GM12892 (cell line): ENCODE measurements at regions not wholly inside any gene's neighbourhood (a gene's known extent, or its start where the extent isn't known, plus 50 kb on each side); places are given as distances from the start of the nearest gene placed in this dataset.

ENCODE experiments used
- POLR2A ChIP-seq: IDR thresholded peaks from 2 replicates; pipeline ENCODE4 v1.6.1; 2011; ENCODE audit warnings: low read depth, low read length, control low read depth
- POLR2AphosphoS5 ChIP-seq: IDR thresholded peaks from 2 replicates; pipeline ENCODE4 v1.6.1; 2011; ENCODE audit warnings: low read depth, low read length, control low read depth

DNA sequence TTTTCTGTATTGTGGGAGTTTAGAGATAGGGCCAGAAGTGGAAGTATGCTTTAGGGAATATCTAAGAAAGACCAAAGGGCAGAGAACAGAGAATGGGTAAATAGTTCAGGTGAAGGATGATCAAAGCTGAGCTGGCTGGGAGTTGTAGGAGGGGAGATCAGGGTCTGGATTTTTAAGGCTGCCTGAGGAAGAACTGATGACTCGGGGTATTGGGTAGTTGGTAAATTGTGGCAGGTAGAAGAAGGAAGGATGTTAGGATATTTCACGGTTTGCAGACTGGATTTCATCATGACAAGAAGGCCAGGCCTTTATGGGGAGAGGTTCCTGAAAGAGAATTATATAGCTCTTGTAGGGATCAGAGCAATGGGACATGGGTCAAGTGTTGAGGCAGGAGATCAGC lies 492.9 kb downstream of the UTRN start:
- TF ChIP-seq POLR2AphosphoS5 (no peak), POLR2A (no peak)
